ENCODE measurements at regions not wholly inside any gene's neighbourhood (a gene's known extent, or its start where the extent isn't known, plus 50 kb on each side); places are given as distances from the start of the nearest gene placed in this dataset.

DNA sequence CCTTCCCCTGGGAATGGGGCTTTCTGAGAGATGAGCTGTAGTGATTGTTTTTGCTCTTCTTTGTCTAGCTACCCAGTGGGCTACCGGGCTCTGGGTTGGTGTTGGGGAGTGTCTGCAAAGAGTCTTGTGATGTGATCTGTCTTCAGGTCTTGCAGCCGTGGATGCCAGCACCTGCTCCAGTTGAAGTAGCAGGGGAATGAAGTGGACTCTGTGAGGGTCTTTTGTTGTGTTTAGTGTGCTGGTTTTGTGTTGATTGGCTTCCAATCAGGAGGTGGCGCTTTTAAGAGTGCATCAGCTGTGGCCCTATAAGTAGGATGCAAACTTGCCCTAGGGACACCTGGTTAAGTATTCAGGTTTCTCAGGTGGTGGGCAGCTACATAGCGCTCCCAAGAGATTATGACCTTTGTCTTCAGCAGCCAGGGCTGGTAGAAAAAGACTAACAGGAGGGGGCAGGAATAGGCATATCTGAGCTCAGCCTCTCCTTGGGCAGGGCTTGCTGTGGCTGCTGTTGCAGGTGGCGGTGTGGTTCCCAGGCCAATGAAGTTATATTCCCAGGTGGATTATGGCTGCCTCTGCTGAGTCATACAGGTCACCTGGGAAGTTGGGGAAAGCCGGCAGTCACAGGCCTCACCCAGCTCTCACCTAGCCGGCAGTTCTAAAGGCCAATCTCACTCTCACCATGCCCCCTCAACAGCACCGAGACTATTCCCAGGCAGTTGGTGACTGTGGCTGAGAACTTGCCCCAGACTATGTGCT lies 315.7 kb upstream of the C11orf87 start:
- no peak for DNase-seq (ENCODE audit: low spot score)

- DNase-seq (ENCODE audit: low spot score), result no peak
Measured at GRCh38 chr11:109109150-109109549, 312.8 kb upstream of the C11orf87 start.

GRCh38 chr11:109109571-109110315 lies 312.2 kb upstream of the C11orf87 start:
- no peak for DNase-seq (ENCODE audit: low spot score)

DNA sequence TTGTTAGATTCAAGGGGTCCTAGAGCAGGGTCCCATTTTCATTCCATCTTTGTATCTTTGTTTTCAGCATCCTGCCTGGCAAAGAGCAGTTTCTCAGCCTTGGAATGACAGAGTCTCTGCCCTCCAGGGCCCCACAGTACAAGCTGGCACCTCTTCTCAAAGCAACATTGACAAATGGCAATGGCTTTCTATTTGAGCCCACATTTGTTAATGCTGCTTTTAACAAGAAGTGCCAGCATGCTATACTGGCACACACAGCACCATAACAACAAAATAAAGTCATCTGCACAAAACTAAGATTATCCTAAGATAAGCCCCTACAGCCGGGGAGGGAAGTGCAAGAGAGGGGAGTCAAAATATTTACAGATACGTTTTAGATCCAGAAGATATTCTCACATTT lies 309.7 kb upstream of the C11orf87 start:
- DNase-seq (ENCODE audit: low spot score), result peak; percentile 15

GRCh38 chr11:109112821-109113280 lies 309.1 kb upstream of the C11orf87 start:
- peak; percentile 40 for DNase-seq (ENCODE audit: low spot score)

GRCh38 chr11:109120341-109120740 lies 301.6 kb upstream of the C11orf87 start:
- no peak for DNase-seq (ENCODE audit: low spot score)

GRCh38 chr11:109121173-109121932 lies 300.6 kb upstream of the C11orf87 start:
- DNase-seq (ENCODE audit: low spot score), result no peak

- no peak for DNase-seq (ENCODE audit: low spot score)
Measured at GRCh38 chr11:109123816-109124787, 297.9 kb upstream of the C11orf87 start.

DNA sequence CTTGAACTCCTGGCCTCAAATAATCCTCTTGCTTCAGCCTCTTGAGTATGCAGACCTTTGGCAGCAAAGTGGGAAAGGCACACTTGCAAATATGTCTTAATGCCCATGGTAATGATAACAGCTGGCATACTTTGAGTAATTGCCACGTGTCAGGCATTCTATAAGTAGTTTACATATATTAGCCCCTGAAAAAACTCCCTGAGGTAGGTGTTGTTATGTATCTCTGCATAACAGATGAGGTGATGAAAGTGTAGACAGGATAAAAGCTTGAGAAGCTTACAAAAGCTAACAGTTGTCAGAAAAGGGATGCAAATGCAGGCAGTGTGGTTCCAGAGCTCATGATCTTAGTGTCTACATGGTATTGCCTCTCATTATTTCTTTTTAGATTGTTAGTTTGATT lies 291.1 kb upstream of the C11orf87 start:
- no peak for DNase-seq (ENCODE audit: low spot score)

GRCh38 chr11:109132539-109132938 lies 289.5 kb upstream of the C11orf87 start:
- no peak for DNase-seq (ENCODE audit: low spot score)

GRCh38 chr11:109133159-109133558 lies 288.8 kb upstream of the C11orf87 start:
- DNase-seq (ENCODE audit: low spot score), result no peak

GRCh38 chr11:109135627-109136026 lies 286.4 kb upstream of the C11orf87 start:
- no peak for DNase-seq (ENCODE audit: low spot score)

DNA sequence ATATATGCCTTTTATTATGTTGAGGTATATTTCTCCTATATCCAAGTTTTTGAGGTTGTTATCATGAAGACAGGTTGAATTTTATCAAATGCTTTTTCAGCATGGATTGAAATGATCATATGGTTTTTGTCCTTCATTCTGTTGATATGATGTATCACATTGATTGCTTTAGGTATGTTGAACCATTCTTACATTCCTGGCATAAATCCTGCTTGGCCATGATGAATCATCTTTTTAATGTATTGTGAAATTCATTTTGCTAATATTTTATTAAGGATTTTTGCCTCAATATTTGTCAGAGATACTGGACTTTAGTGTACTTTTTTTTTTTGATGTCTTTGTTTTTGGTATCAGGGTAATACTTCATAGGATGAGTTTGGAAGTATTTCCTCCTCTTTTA lies 283.8 kb upstream of the C11orf87 start:
- no peak for DNase-seq (ENCODE audit: low spot score)

DNA sequence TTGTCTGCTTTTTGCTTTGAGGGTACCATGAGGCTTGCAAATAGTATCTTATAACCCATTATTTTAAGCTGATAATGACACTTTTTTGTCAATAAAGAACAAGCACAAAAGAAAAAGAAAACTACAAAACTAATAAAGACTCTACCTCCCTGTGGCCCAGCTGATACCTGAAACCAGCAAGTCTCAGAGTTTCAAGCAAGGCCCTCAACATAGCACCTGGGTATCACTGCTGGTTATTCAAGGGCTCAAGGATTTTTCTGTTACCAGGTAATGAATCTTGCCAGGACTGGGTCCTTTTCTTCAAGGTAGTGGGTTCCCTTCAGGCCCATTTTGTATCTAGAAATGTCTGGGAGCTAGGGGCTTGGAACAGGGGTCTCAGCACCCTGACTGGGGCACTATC lies 281.6 kb upstream of the C11orf87 start:
- DNase-seq (ENCODE audit: low spot score), result no peak

DNA sequence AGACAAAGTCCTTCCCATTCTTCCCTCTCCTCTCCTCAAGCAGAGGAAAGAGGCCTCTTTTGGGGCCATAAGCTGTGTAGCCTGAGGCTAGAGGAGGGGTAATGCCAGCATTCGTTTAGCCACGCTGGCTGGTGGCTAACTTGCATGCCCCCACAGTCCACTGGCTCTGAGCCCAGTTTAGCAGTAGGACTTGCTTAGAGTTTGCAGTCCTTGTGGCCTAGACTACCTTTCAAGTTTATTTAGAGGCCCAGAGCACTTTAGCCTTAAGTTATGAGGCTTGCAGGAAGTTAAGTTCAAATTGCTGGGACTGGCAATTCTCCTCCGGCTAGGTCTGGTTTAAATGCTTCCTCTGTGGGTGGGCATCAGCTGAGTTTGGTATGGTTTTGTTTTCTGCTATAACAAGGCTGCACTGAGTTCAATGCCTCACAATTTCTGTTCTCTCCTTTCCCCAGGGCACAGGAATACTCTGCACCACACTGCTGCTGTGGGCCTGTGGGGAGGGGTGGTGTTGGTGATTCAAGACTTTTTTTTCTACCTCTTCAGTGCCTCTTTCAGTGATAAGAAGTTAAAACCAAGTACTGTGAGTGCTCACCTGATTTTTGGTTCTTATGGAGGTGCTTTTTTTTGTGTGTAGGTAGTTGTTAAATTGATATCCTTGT lies 281.0 kb upstream of the C11orf87 start:
- DNase-seq (ENCODE audit: low spot score), result no peak

- no peak for DNase-seq (ENCODE audit: low spot score)
Measured at GRCh38 chr11:109145287-109145686, 276.7 kb upstream of the C11orf87 start.

- no peak for DNase-seq (ENCODE audit: low spot score)
Measured at GRCh38 chr11:109147726-109148125, 274.3 kb upstream of the C11orf87 start.

GRCh38 chr11:109148669-109149068 lies 273.3 kb upstream of the C11orf87 start:
- no peak for DNase-seq (ENCODE audit: low spot score)

- no peak for DNase-seq (ENCODE audit: low spot score)
Measured at GRCh38 chr11:109150581-109150980, 271.4 kb upstream of the C11orf87 start.

DNA sequence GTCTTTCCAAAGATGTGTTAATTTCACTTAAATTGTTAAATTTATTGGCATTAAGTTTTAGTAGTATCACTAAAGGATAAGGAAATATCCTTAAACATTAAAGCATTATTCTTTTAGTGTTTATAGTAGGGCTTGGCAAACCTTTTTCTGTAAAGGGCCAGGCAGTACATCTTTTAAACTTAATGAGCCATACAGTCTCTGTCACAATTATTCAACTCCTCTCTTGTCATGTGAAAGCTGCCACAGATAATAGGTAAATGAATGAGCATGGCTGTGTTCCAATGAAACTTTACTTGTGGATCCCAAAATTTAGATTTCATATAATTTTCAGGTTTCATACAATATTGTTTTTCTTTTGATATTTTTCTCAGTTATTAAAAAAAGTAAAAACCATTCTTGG lies 268.2 kb upstream of the C11orf87 start:
- DNase-seq (ENCODE audit: low spot score), result no peak

DNA sequence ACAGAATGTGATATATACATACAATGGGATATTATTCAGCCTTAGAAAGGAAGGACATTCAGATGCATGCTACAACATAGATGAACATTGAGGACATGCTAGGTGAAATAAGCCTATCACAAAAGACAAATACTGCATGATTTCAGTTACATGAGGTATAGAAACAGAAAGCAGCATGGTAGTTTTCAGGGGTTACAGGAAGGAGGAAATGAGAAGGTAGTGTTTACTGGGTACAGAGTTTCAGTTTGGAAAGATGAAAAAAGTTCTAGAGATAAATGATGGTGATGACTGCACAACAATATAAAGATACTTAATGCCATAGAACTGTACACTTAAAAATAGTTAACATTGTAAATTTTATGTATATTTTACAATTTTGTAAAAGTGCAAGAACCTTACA lies 266.7 kb upstream of the C11orf87 start:
- DNase-seq (ENCODE audit: low spot score), result no peak
